GM12873 (cell line): ENCODE measurements at regions not wholly inside any gene's neighbourhood (a gene's known extent, or its start where the extent isn't known, plus 50 kb on each side); places are given as distances from the start of the nearest gene placed in this dataset.

Experiments
- CTCF ChIP-seq: IDR thresholded peaks from 2 replicates; pipeline ENCODE4 v1.5.1; 2012; ENCODE audit warnings: low read depth, mild to moderate bottlenecking, moderate library complexity, low read length, control low read depth; ENCODE audit not compliant: insufficient read depth; ENCODE audit errors: missing control alignments

GRCh38 chr9:104389341-104389740, 114.7 kb upstream of the OR13F1 start:
- no peak for TF ChIP-seq CTCF

GRCh38 chr9:104394901-104395300, 109.2 kb upstream of the OR13F1 start:
- TF ChIP-seq CTCF, result peak; percentile 5

GRCh38 chr9:104412238-104412637, 91.8 kb upstream of the OR13F1 start:
- no peak for TF ChIP-seq CTCF

DNA sequence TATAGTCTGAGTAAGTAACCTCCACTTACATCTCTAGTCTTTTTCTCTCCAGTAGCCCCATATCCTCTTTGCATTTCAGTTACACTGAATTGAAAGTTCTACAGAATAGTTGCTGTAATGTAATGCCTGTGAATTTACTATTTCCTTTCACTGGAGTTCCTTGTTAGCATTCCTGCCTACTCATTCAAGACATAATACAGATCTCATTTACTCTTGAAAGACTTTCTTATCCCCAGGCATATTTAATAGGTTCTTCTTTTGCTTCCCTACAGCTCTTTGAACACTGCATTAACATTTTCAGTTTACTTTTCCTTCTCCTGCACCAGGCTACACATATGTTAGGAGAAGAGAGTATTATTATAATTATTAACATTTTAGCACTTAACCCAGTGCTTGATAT, 87.6 kb upstream of the OR13F1 start:
- no peak for TF ChIP-seq CTCF

- no peak for TF ChIP-seq CTCF
Observed at GRCh38 chr9:104417296-104417695, 86.8 kb upstream of the OR13F1 start.

- no peak for TF ChIP-seq CTCF
Observed at GRCh38 chr9:104429031-104429546, 75.0 kb upstream of the OR13F1 start.

DNA sequence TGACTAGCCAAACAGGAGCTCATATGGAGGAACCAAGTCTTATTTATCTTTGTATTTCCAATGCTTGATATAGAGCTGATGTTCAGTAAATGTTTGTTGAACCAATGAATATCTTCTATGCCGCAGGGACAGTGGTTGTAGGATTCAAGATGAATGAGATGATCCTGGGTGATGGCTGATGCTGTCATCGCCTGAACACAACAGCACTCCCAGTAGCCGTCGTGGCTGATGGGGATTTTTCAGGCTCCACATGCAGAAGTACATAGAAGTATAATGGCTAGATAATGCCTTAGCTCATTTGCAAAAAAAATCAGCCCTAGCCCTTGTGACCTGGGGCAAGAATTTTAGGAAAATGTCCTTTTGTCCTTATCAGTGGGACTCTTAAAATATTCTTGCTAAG, 69.0 kb upstream of the OR13F1 start:
- no peak for TF ChIP-seq CTCF
